ENCODE measurements at regions not wholly inside any gene's neighbourhood (a gene's known extent, or its start where the extent isn't known, plus 50 kb on each side); places are given as distances from the start of the nearest gene placed in this dataset.
A peak's percentile ranks its signal among the peaks of the same experiment; 100 is the strongest.

DNA sequence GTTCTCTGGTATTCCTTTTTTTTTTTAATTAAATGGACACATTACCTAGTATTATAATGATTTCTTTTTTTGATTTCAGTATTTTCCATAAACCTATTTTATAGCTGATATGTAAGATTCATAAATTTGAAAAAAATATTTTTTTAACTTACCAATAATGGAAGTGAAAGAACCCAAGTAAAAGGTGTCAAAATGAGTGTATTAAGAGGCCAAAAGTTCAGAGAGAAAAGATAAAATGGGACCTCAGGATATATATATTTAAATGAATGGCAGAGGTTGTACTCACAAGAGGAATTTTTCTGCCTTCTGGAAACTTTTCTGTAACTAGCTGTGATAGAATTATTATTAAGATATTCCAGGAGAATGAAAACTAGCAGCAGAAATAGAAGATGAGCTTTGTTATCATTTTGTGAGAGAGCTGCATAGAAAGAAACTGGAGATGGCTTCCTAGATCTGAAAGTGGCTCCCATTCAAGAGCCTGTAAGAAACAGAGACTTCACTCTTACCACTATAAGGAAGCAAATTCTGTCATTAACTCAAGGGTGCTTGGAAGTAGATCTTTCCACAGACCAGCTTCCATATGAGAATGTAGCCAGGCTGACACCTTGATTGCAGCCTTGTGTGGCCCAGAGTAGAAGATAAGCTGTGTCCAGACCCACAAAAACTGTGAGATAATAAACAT is 91.7 kb downstream of the MRPS30 start:
- BruUV-seq (replicated peaks) = no TSS peak
- Histone ChIP-seq H3K9ac (ENCODE audit: insufficient read depth, low read depth, low read length) (no peak overlapping the region), H3K79me2 (ENCODE audit: insufficient read depth, low read length) (no peaks in the 10 kb centered on the region), H3K4me3 (replicated peaks in 1 of 3; ENCODE audit: insufficient read depth in 1 of 3, low read depth in 2 of 3, low read length in 3 of 3) (no peak overlapping the region), H3K27ac (ENCODE audit: extremely low read length, insufficient read depth, low read length) (no peak overlapping the region), H3K9me3 (ENCODE audit: low read length) (peaks cover 15% of the 10 kb centered on the region; the same call in 1 of the 2 replicates), H2AFZ (ENCODE audit: low read length) (no peak overlapping the region), H4K20me1 (ENCODE audit: insufficient read depth, low read length) (no peaks in the 10 kb centered on the region), H3K4me2 (ENCODE audit: low read depth, low read length) (no peak overlapping the region), H3K4me1 (ENCODE audit: insufficient read depth, low read length) (no peaks in the 10 kb centered on the region), H3K27me3 (ENCODE audit: control insufficient read depth in 1 of 2, insufficient read depth in 2 of 2, low read length in 2 of 2) (no peaks in the 10 kb centered on the region), H3K36me3 (replicated peaks in 1 of 2; ENCODE audit: control insufficient read depth in 1 of 2, insufficient read depth in 2 of 2, low read length in 2 of 2) (no peaks in the 10 kb centered on the region)
- DNase-seq (ENCODE audit: low spot score) = no peak
- CTCF ChIA-PET (ENCODE audit: low intra/inter-chr PET ratio, low total read pairs) = no interaction called here
- POLR2A ChIA-PET = no interaction called here
- intact Hi-C loops (cut with micrococcal nuclease; ENCODE audit: unreplicated experiment) (no loop called here), in situ Hi-C loops (cut with HindIII; ENCODE audit: extremely low pct_ligation_motif_present, low pct_unique_long_range_greater_than_20kb) (no loop called here)
- FAIRE-seq = no peak
- ATAC-seq = no peak
- TF ChIP-seq NFE2 (CRISPR knock-in tag; IDR thresholded peaks at IDR 0.05) (no peak), CC2D1A (CRISPR knock-in tag; IDR thresholded peaks at IDR 0.05) (no peak), SNAI1 (CRISPR knock-in tag; IDR thresholded peaks at IDR 0.05; ENCODE audit: borderline replicate concordance) (no peak), ZNF484 (CRISPR knock-in tag; IDR thresholded peaks at IDR 0.05; ENCODE audit: borderline replicate concordance, low read depth) (no peak), MTF2 (CRISPR knock-in tag; IDR thresholded peaks at IDR 0.05; ENCODE audit: borderline replicate concordance) (no peak), POLR2AphosphoS2 (IDR thresholded peaks at IDR 0.05; ENCODE audit: low read depth, low read length) (no peak), KDM3A (CRISPR knock-in tag; IDR thresholded peaks at IDR 0.05; ENCODE audit: low read depth) (no peak), CHCHD3 (CRISPR knock-in tag; IDR thresholded peaks at IDR 0.05) (no peak)

DNA sequence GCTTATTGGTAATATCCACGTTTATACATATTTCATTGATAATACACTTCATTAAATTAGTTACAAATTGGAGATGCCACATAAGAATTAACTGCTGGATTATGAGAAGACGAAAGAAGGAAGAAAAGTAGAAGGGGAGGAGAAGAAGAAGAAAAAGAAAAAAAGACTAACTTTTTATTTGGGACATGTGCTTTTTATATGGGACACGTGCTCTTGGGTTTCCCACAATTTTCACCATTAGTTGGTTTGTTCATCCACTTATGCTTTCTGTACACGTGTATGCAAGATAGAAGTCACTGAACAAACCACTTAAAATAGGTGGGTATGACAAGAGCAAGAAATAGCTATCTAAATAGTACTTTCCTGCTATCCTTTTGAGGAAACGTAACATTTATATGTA is 98.6 kb downstream of the MRPS30 start:
- FAIRE-seq (no peak), DNase-seq (ENCODE audit: low spot score) (no peak), ATAC-seq (no peak)
- WGBS (ENCODE audit: low lambda C conversion rate) = under 1% methylated on average over 5 of the region's 5 CpGs
- no TSS peak for BruUV-seq (replicated peaks)
- Histone ChIP-seq H3K4me2 (ENCODE audit: low read depth, low read length) (no peak overlapping the region), H3K9ac (ENCODE audit: insufficient read depth, low read depth, low read length) (no peak overlapping the region), H3K9me3 (ENCODE audit: low read length) (peaks cover 16% of the 10 kb centered on the region; the same call in 1 of the 2 replicates), H2AFZ (ENCODE audit: low read length) (no peak overlapping the region), H3K4me1 (ENCODE audit: insufficient read depth, low read length) (no peaks in the 10 kb centered on the region), H3K27ac (ENCODE audit: extremely low read length, insufficient read depth, low read length) (no peak overlapping the region), H3K4me3 (replicated peaks in 1 of 3; ENCODE audit: insufficient read depth in 1 of 3, low read depth in 2 of 3, low read length in 3 of 3) (no peak overlapping the region), H3K79me2 (ENCODE audit: insufficient read depth, low read length) (no peaks in the 10 kb centered on the region), H4K20me1 (ENCODE audit: insufficient read depth, low read length) (no peaks in the 10 kb centered on the region), H3K36me3 (replicated peaks in 1 of 2; ENCODE audit: control insufficient read depth in 1 of 2, insufficient read depth in 2 of 2, low read length in 2 of 2) (no peaks in the 10 kb centered on the region), H3K27me3 (ENCODE audit: control insufficient read depth in 1 of 2, insufficient read depth in 2 of 2, low read length in 2 of 2) (no peaks in the 10 kb centered on the region)
- intact Hi-C loops (cut with micrococcal nuclease; ENCODE audit: unreplicated experiment) = no loop called here
- TF ChIP-seq, protein P1, sequence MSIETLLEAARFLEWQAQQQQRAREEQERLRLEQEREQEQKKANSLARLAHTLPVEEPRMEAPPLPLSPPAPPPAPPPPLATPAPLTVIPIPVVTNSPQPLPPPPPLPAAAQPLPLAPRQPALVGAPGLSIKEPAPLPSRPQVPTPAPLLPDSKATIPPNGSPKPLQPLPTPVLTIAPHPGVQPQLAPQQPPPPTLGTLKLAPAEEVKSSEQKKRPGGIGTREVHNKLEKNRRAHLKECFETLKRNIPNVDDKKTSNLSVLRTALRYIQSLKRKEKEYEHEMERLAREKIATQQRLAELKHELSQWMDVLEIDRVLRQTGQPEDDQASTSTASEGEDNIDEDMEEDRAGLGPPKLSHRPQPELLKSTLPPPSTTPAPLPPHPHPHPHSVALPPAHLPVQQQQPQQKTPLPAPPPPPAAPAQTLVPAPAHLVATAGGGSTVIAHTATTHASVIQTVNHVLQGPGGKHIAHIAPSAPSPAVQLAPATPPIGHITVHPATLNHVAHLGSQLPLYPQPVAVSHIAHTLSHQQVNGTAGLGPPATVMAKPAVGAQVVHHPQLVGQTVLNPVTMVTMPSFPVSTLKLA (IDR thresholded peaks at IDR 0.05) = peak; percentile 100
- TF ChIP-seq GLI4 (CRISPR knock-in tag; IDR thresholded peaks at IDR 0.05; ENCODE audit: borderline replicate concordance) = no peak
- in situ Hi-C loops (cut with HindIII; ENCODE audit: extremely low pct_ligation_motif_present, low pct_unique_long_range_greater_than_20kb) = no loop called here
- CTCF ChIA-PET (ENCODE audit: low intra/inter-chr PET ratio, low total read pairs) = no interaction called here
- POLR2A ChIA-PET = no interaction called here
